Mesendoderm (in vitro differentiated cells): ENCODE measurements at regions not wholly inside any gene's neighbourhood (a gene's known extent, or its start where the extent isn't known, plus 50 kb on each side); places are given as distances from the start of the nearest gene placed in this dataset.
"Not testable (repeated sequence)": the region's sequence is repeated elsewhere in the genome, so short reads cannot be mapped to it uniquely, and the experiment has no call there.

Source experiments
- DNase-seq: peaks from one replicate; pipeline ENCODE4 v3.0.0; 2013
- H2AK5ac ChIP-seq: 2 replicates; pipeline ENCODE4 v1.6.1; 2013; ENCODE audit warnings: low read length, inconsistent platforms
- H2BK120ac ChIP-seq: 2 replicates; pipeline ENCODE4 v1.6.1; 2013; ENCODE audit warnings: low read depth, mild to moderate bottlenecking, low read length, moderate library complexity, mixed read lengths
- H2BK15ac ChIP-seq: replicated peaks from 2 replicates; pipeline ENCODE4 v1.6.1; 2013; ENCODE audit warnings: low read depth, mild to moderate bottlenecking, moderate library complexity
- H2BK5ac ChIP-seq: 2 replicates; pipeline ENCODE4 v1.6.1; 2013; ENCODE audit warnings: low read length, inconsistent platforms
- H3K18ac ChIP-seq: 2 replicates; pipeline ENCODE4 v1.6.1; 2013; ENCODE audit warnings: mild to moderate bottlenecking, low read length, mixed read lengths
- H3K23ac ChIP-seq: one replicate; pipeline ENCODE4 v1.6.1; 2013; ENCODE audit warnings: low read length
- H3K27ac ChIP-seq: 2 replicates; pipeline ENCODE4 v1.5.1; 2013; ENCODE audit warnings: low read depth, mild to moderate bottlenecking, inconsistent platforms, low read length, moderate library complexity
- H3K27me3 ChIP-seq: 2 replicates; pipeline ENCODE4 v1.6.1; 2013; ENCODE audit warnings: low read length, control low read depth, mild to moderate bottlenecking, inconsistent platforms; ENCODE audit not compliant: insufficient read depth, poor library complexity
- H3K36me3 ChIP-seq: 2 replicates; pipeline ENCODE4 v1.6.1; 2013; ENCODE audit warnings: low read length, inconsistent platforms; ENCODE audit not compliant: control insufficient read depth, insufficient read depth
- H3K4ac ChIP-seq: one replicate; pipeline ENCODE4 v1.6.1; 2013; ENCODE audit warnings: low read depth, mild to moderate bottlenecking, low read length, moderate library complexity
- H3K4me1 ChIP-seq: 2 replicates; pipeline ENCODE4 v1.6.1; 2013; ENCODE audit warnings: low read depth, low read length, inconsistent platforms; ENCODE audit not compliant: control insufficient read depth
- H3K4me2 ChIP-seq: 2 replicates; pipeline ENCODE4 v1.6.1; 2013; ENCODE audit warnings: low read length
- H3K4me3 ChIP-seq: 2 replicates; pipeline ENCODE4 v1.5.1; 2013; ENCODE audit warnings: mild to moderate bottlenecking, low read length
- H3K56ac ChIP-seq: one replicate; pipeline ENCODE4 v1.6.1; 2013; ENCODE audit warnings: low read length
- H3K79me1 ChIP-seq: 2 replicates; pipeline ENCODE4 v1.6.1; 2013; ENCODE audit warnings: low read length, inconsistent platforms
- H3K79me2 ChIP-seq: 2 replicates; pipeline ENCODE4 v1.6.1; 2013; ENCODE audit warnings: mild to moderate bottlenecking, low read length; ENCODE audit not compliant: control insufficient read depth, insufficient read depth
- H3K9ac ChIP-seq: 2 replicates; pipeline ENCODE4 v1.6.1; 2013; ENCODE audit warnings: low read length, inconsistent platforms
- H4K5ac ChIP-seq: one replicate; pipeline ENCODE4 v1.6.1; 2013; ENCODE audit warnings: low read length
- H4K8ac ChIP-seq: one replicate; pipeline ENCODE4 v1.6.1; 2013; ENCODE audit warnings: low read depth, mild to moderate bottlenecking, control low read depth, low read length, moderate library complexity
- WGBS: extraction: QIAGEN DNeasy Blood & Tissue Kit; methylation state at CpG from one replicate; pipeline ENCODE4 v1.1.7; 2013; ENCODE audit warnings: low lambda C conversion rate, missing lambda C conversion rate; ENCODE audit not compliant: insufficient coverage; ENCODE audit errors: extremely low coverage; 5-methylcytosine and 5-hydroxymethylcytosine counted together

DNA sequence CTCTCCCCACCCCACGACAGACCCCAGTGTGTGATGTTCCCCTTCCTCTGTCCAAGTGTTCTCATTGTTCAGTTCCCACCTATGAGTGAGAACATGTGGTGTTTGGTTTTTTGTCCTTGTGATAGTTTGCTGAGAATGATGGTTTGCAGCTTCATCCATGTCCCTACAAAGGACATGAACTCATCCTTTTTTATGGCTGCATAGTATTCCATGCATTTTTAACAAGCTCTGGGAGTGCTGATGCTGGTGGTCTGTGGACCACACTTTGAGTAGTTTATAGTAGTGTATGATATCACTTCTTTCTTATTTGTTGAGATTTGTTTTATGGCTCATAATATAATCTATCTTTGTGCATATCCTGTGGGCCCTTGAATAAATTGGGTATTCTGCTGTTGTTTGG is 706.2 kb downstream of the GLUD2 start:
- not testable (repeated sequence) for H2BK120ac ChIP-seq, DNase-seq, H3K4me3 ChIP-seq, H3K9ac ChIP-seq, H3K18ac ChIP-seq, H4K5ac ChIP-seq, H2BK5ac ChIP-seq, H3K27me3 ChIP-seq, H3K23ac ChIP-seq, H3K27ac ChIP-seq, H3K79me2 ChIP-seq, H3K79me1 ChIP-seq, H3K4ac ChIP-seq, H3K56ac ChIP-seq, H2AK5ac ChIP-seq, H3K4me1 ChIP-seq, H3K4me2 ChIP-seq, H2BK15ac ChIP-seq, H4K8ac ChIP-seq, H3K36me3 ChIP-seq
- no CpG with 5 or more reads among the region's 1 CpG for WGBS

DNA sequence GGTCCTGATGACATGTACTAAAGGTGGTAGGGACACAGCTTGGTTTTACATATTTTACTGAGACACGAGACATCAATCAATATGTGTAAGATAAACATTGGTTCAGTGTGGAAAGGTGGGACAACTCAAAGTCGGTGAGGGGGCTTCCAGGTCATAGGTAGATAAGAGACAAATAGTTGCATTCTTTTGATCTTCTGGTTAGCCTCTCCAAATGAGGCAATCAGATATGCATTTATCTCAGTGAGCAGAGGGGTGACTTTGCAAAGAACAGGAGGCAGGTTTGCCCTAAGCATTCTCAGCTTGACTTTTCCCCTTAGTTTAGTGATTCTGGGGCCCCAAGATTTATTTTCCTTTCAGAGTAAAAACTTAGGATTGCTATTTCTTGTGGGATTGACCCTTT is 706.9 kb downstream of the GLUD2 start:
- H2BK15ac ChIP-seq: no peak overlapping the region
- H3K79me1 ChIP-seq: no peaks in the 10 kb centered on the region
- H3K4me1 ChIP-seq: no peaks in the 10 kb centered on the region
- H3K23ac ChIP-seq: no peak overlapping the region
- H3K4me3 ChIP-seq: no peak overlapping the region
- no peak overlapping the region for H3K4ac ChIP-seq
- H3K4me2 ChIP-seq: no peak overlapping the region
- no CpG with 5 or more reads among the region's 2 CpGs for WGBS
- no peak overlapping the region for H4K8ac ChIP-seq
- no peak overlapping the region for H3K18ac ChIP-seq
- no peaks in the 10 kb centered on the region for H3K27me3 ChIP-seq
- no peak for DNase-seq
- H3K27ac ChIP-seq: no peak overlapping the region
- no peak overlapping the region for H4K5ac ChIP-seq
- no peak overlapping the region for H2AK5ac ChIP-seq
- H2BK5ac ChIP-seq: no peak overlapping the region
- H3K56ac ChIP-seq: no peak overlapping the region
- H3K9ac ChIP-seq: no peak overlapping the region
- no peaks in the 10 kb centered on the region for H3K36me3 ChIP-seq
- no peak overlapping the region for H2BK120ac ChIP-seq
- H3K79me2 ChIP-seq: no peaks in the 10 kb centered on the region

GRCh38 chrX:121755541-121755940 is 708.1 kb downstream of the GLUD2 start:
- Histone ChIP-seq H2AK5ac (no peak overlapping the region), H3K23ac (no peak overlapping the region), H3K4me1 (no peaks in the 10 kb centered on the region), H3K4me2 (no peak overlapping the region), H3K79me2 (no peaks in the 10 kb centered on the region), H3K36me3 (no peaks in the 10 kb centered on the region), H3K27ac (no peak overlapping the region), H2BK120ac (no peak overlapping the region), H2BK15ac (no peak overlapping the region), H3K4ac (no peak overlapping the region), H3K56ac (no peak overlapping the region), H4K5ac (no peak overlapping the region), H2BK5ac (no peak overlapping the region), H3K4me3 (no peak overlapping the region), H3K79me1 (no peaks in the 10 kb centered on the region), H4K8ac (no peak overlapping the region), H3K9ac (no peak overlapping the region), H3K18ac (no peak overlapping the region), H3K27me3 (no peaks in the 10 kb centered on the region)
- WGBS: no CpG with 5 or more reads among the region's 3 CpGs
- no peak for DNase-seq

DNA sequence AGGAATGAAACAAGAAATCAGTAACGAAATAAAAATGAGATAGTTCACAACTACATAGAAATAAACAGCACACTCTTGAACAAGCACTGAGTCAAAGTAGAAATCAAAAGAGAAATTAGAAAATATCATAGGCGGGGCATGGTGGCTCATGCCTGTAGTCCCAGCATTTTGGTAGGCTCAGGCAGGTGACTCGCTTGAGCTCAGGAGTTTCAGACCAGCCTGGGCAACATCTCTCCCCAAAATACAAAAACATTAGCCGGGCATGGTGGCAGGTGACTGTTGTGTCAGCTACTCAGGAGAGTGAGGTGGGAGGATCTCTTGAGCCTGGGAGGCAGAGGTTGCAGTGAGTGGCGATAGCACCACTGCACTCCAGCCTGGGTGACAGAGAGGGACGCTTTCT is 714.4 kb downstream of the GLUD2 start:
- no peak overlapping the region for H3K23ac ChIP-seq
- no peak overlapping the region for H3K4ac ChIP-seq
- no peak overlapping the region for H3K18ac ChIP-seq
- H4K5ac ChIP-seq: no peak overlapping the region
- H2BK120ac ChIP-seq: no peak overlapping the region
- no peak overlapping the region for H3K4me3 ChIP-seq
- no peak overlapping the region for H3K27ac ChIP-seq
- no peaks in the 10 kb centered on the region for H3K27me3 ChIP-seq
- no peak for DNase-seq
- H2BK15ac ChIP-seq: no peak overlapping the region
- no peak overlapping the region for H2BK5ac ChIP-seq
- WGBS: no CpG with 5 or more reads among the region's 6 CpGs
- H3K36me3 ChIP-seq: no peaks in the 10 kb centered on the region
- H3K79me2 ChIP-seq: no peaks in the 10 kb centered on the region
- no peak overlapping the region for H3K56ac ChIP-seq
- no peak overlapping the region for H4K8ac ChIP-seq
- no peak overlapping the region for H3K4me2 ChIP-seq
- H3K4me1 ChIP-seq: no peaks in the 10 kb centered on the region
- H3K79me1 ChIP-seq: no peaks in the 10 kb centered on the region
- H3K9ac ChIP-seq: no peak overlapping the region
- H2AK5ac ChIP-seq: no peak overlapping the region

- Histone ChIP-seq H3K27me3 (no peaks in the 10 kb centered on the region), H3K56ac (no peak overlapping the region), H3K79me2 (no peaks in the 10 kb centered on the region), H3K9ac (no peak overlapping the region), H3K4me3 (no peak overlapping the region), H3K36me3 (no peaks in the 10 kb centered on the region), H3K4me1 (no peaks in the 10 kb centered on the region), H2BK5ac (no peak overlapping the region), H4K5ac (no peak overlapping the region), H3K4me2 (no peak overlapping the region), H4K8ac (no peak overlapping the region), H2BK15ac (no peak overlapping the region), H3K18ac (no peak overlapping the region), H3K23ac (no peak overlapping the region), H3K4ac (no peak overlapping the region), H3K79me1 (no peaks in the 10 kb centered on the region), H2BK120ac (no peak overlapping the region), H3K27ac (no peak overlapping the region), H2AK5ac (no peak overlapping the region)
- no peak for DNase-seq
- WGBS: no CpG with 5 or more reads among the region's 4 CpGs
These were observed 716.3 kb downstream of the GLUD2 start for GRCh38 chrX:121763671-121764070.

GRCh38 chrX:121768210-121768609 is 720.8 kb downstream of the GLUD2 start:
- not testable (repeated sequence) for H3K4me1 ChIP-seq, H2BK15ac ChIP-seq, H3K27ac ChIP-seq, H3K56ac ChIP-seq, H3K4ac ChIP-seq, H4K5ac ChIP-seq, H3K27me3 ChIP-seq, DNase-seq, H3K36me3 ChIP-seq, H3K4me2 ChIP-seq, H3K18ac ChIP-seq, H3K79me2 ChIP-seq, H2BK5ac ChIP-seq, H3K9ac ChIP-seq, H3K23ac ChIP-seq, H4K8ac ChIP-seq, H3K4me3 ChIP-seq, H3K79me1 ChIP-seq, H2AK5ac ChIP-seq, H2BK120ac ChIP-seq
- no CpG with 5 or more reads among the region's 3 CpGs for WGBS
